HCT116 (cell line): ENCODE measurements at regions not wholly inside any gene's neighbourhood (a gene's known extent, or its start where the extent isn't known, plus 50 kb on each side); places are given as distances from the start of the nearest gene placed in this dataset.

Experiments
- ATAC-seq: fragments of 200-7000 bp; cut with Tn5 transposase; 2 replicates; pipeline ENCODE4 v1.9.1; 2020; ENCODE audit warnings: mild to moderate bottlenecking, moderate library complexity
- BruUV-seq: library from RNA; stranded (reverse); fragments of 400-500 nt; replicated peaks from 2 replicates; lab custom pipeline; 2021; lab: Mats Ljungman, UMichigan
- CTCF ChIA-PET: fragments of 300-600 bp; sonication (Branson Sonifier 250); formaldehyde crosslinking; loops from one replicate; lab custom pipeline; 2021; ENCODE audit warnings: antibody characterized with exemption; lab: Charles Lee
- POLR2A ChIA-PET: fragments of 300-600, 350-600 bp; sonication (Branson Sonifier 250); formaldehyde crosslinking; loops from one replicate; lab custom pipeline; 2021; ENCODE audit warnings: antibody characterized with exemption; lab: Charles Lee
- RAD21 ChIA-PET, 2 experiments: fragments of 300-600 bp; sonication (Branson Sonifier 250); formaldehyde crosslinking; loops; one replicate each; lab custom pipeline; 2023; ENCODE audit warnings: low total read pairs in 2 of 2; ENCODE audit not compliant: uncharacterized antibody in 2 of 2, unreplicated experiment in 2 of 2, low non-redundant PET in 1 of 2; lab: Charles Lee
- DNase-seq: peaks from one replicate; pipeline ENCODE4 v3.0.0-alpha.2; 2010; ENCODE audit warnings: low read depth, low spot score
- H2AFZ ChIP-seq: fragments of 200-600 bp; shearing (Covaris generic), sonication (generic); 2 replicates; pipeline ENCODE4 v1.6.1; 2017; ENCODE audit warnings: low read depth, mixed run types, mixed read lengths, antibody characterized with exemption, low read length; ENCODE audit not compliant: poor library complexity, severe bottlenecking
- H3K27ac ChIP-seq: 2 replicates; pipeline ENCODE4 v1.5.1; 2012; ENCODE audit warnings: low read depth, low read length
- H3K27me3 ChIP-seq: fragments of 200-600 bp; sonication (generic); 2 replicates; pipeline ENCODE4 v1.6.1; 2016; ENCODE audit warnings: mixed run types, low read length, mixed read lengths; ENCODE audit not compliant: insufficient read depth
- H3K36me3 ChIP-seq, 2 experiments: fragments of 200-500 bp in 1 of 2; fragments of 200-600 bp in 1 of 2; sonication (Bioruptor generic) in 1 of 2; sonication (generic) in 1 of 2; 2 replicates each; pipeline versions ENCODE4 v1.5.1 to v1.6.1; 2014 to 2016; ENCODE audit warnings: low read length in 2 of 2, inconsistent platforms in 1 of 2, mixed read lengths in 1 of 2, mixed run types in 1 of 2; ENCODE audit not compliant: insufficient read depth in 2 of 2, control insufficient read depth in 1 of 2
- H3K4me1 ChIP-seq, 2 experiments: fragments of 200-600 bp in 1 of 2; sonication (generic) in 1 of 2; 2 replicates each; pipeline versions ENCODE4 v1.5.1 to v1.6.1; 2012 to 2017; ENCODE audit warnings: low read length in 2 of 2, inconsistent platforms in 1 of 2, mild to moderate bottlenecking in 1 of 2, mixed read lengths in 1 of 2, mixed run types in 1 of 2, moderate library complexity in 1 of 2; ENCODE audit not compliant: insufficient read depth in 2 of 2, control insufficient read depth in 1 of 2
- H3K4me2 ChIP-seq: fragments of 200-600 bp; sonication (generic); 2 replicates; pipeline ENCODE4 v1.6.1; 2017; ENCODE audit warnings: mixed run types, low read length, mixed read lengths
- H3K4me3 ChIP-seq, 2 experiments: fragments of 200-600 bp in 1 of 2; sonication (generic) in 1 of 2; replicated peaks in 1 of 2; 2 replicates each; pipeline ENCODE4 v1.5.1; 2011 to 2016; ENCODE audit warnings: low read length in 2 of 2, control low read depth in 1 of 2, low read depth in 1 of 2, mild to moderate bottlenecking in 1 of 2, mixed read lengths in 1 of 2, mixed run types in 1 of 2
- H3K79me2 ChIP-seq: fragments of 200-600 bp; sonication (generic); 2 replicates; pipeline ENCODE4 v1.6.1; 2017; ENCODE audit warnings: mild to moderate bottlenecking, mixed run types, low read length, moderate library complexity, mixed read lengths; ENCODE audit not compliant: insufficient read depth
- H3K9ac ChIP-seq: fragments of 200-600 bp; sonication (generic); 2 replicates; pipeline ENCODE4 v1.6.1; 2016; ENCODE audit warnings: low read length, mixed read lengths
- H3K9me2 ChIP-seq: fragments of 200-600 bp; sonication (generic), shearing (Covaris generic); 2 replicates; pipeline ENCODE4 v1.6.1; 2017; ENCODE audit warnings: mixed run types, mild to moderate bottlenecking, moderate library complexity; ENCODE audit not compliant: insufficient read depth
- H3K9me3 ChIP-seq, 2 experiments: fragments of 200-500 bp in 1 of 2; fragments of 200-600 bp in 1 of 2; sonication (Bioruptor generic) in 1 of 2; sonication (generic) in 1 of 2; 2 replicates each; pipeline ENCODE4 v1.6.1; 2014 to 2017; ENCODE audit warnings: low read length in 2 of 2, mixed read lengths in 2 of 2, inconsistent platforms in 1 of 2, low read depth in 1 of 2, mild to moderate bottlenecking in 1 of 2, mixed run types in 1 of 2, moderate library complexity in 1 of 2; ENCODE audit not compliant: control insufficient read depth in 1 of 2, insufficient read depth in 1 of 2
- H4K20me1 ChIP-seq: fragments of 200-600 bp; sonication (generic), shearing (Covaris generic); 2 replicates; pipeline ENCODE4 v1.6.1; 2017; ENCODE audit warnings: mixed run types, mild to moderate bottlenecking, moderate library complexity; ENCODE audit not compliant: insufficient read depth
- ATF3 ChIP-seq: IDR thresholded peaks from 2 replicates; pipeline ENCODE4 v1.6.1; 2012
- CEBPB ChIP-seq: IDR thresholded peaks from 2 replicates; pipeline ENCODE4 v1.6.1; 2012; ENCODE audit warnings: low read depth
- CTCF ChIP-seq, 3 experiments: fragments of 200-600 bp in 1 of 3; sonication (generic) in 1 of 3; IDR thresholded peaks in 2 of 3; conservative IDR thresholded peaks in 1 of 3; 2 replicates each; pipeline ENCODE4 v1.5.1; 2012 to 2017; ENCODE audit warnings: low read depth in 2 of 3, low read length in 2 of 3, antibody characterized with exemption in 1 of 3, borderline replicate concordance in 1 of 3, control low read depth in 1 of 3, mild to moderate bottlenecking in 1 of 3, mixed read lengths in 1 of 3, mixed run types in 1 of 3, moderate library complexity in 1 of 3; ENCODE audit not compliant: insufficient read depth in 1 of 3
- ELF1 ChIP-seq: IDR thresholded peaks from 2 replicates; pipeline ENCODE4 v1.6.1; 2012; ENCODE audit warnings: low read depth, borderline replicate concordance
- EZH2 ChIP-seq: fragments of 200-600 bp; sonication (generic); IDR thresholded peaks from 2 replicates; pipeline ENCODE4 v1.6.1; 2017; ENCODE audit warnings: antibody characterized with exemption, mixed run types
- EZH2phosphoT487 ChIP-seq: fragments of 200-600 bp; IDR thresholded peaks from 2 replicates; pipeline ENCODE4 v1.6.1; 2018; ENCODE audit warnings: antibody characterized with exemption, borderline replicate concordance
- POLR2A ChIP-seq: IDR thresholded peaks from 2 replicates; pipeline ENCODE4 v1.7.0; 2011; ENCODE audit warnings: borderline replicate concordance; ENCODE audit not compliant: insufficient read depth, insufficient read length; ENCODE audit errors: extremely low read depth
- POLR2AphosphoS5 ChIP-seq: IDR thresholded peaks from 2 replicates; pipeline ENCODE4 v1.6.1; 2011; ENCODE audit warnings: mild to moderate bottlenecking, low read depth, low read length, moderate library complexity
- REST ChIP-seq: IDR thresholded peaks from 2 replicates; pipeline ENCODE4 v1.6.1; 2012; ENCODE audit warnings: low read depth
- SIN3A ChIP-seq: IDR thresholded peaks from 2 replicates; pipeline ENCODE4 v1.6.1; 2012; ENCODE audit warnings: low read depth
- SRF ChIP-seq: IDR thresholded peaks from 2 replicates; pipeline ENCODE4 v1.6.1; 2012; ENCODE audit warnings: low read depth
- YY1 ChIP-seq: IDR thresholded peaks from 2 replicates; pipeline ENCODE4 v1.6.1; 2011; ENCODE audit warnings: low read length, low read depth, moderate library complexity, mild to moderate bottlenecking; ENCODE audit not compliant: insufficient replicate concordance; ENCODE audit errors: extremely low read depth
- ZBTB33 ChIP-seq: IDR thresholded peaks from 2 replicates; pipeline ENCODE4 v1.6.1; 2011; ENCODE audit warnings: mild to moderate bottlenecking, low read length, moderate library complexity; ENCODE audit not compliant: insufficient replicate concordance; ENCODE audit errors: extremely low read depth
- ZFX ChIP-seq: fragments of 450-650 bp; IDR thresholded peaks from 2 replicates; pipeline ENCODE4 v1.6.1; 2017
- intact Hi-C: fragments of 100-400 bp; cut with micrococcal nuclease; formaldehyde crosslinking; loops from 2 replicates; pipeline ENCODE4 v1.10.0; 2022

GRCh38 chr11:127281534-127281933, 281.0 kb upstream of the KIRREL3 start:
- H3K4me3 ChIP-seq = no peak overlapping the region
- TF ChIP-seq ZBTB33 (no peak), CTCF (IDR thresholded peaks at IDR 0.05 in 2 of 3, conservative IDR thresholded peaks at IDR 0.05 in 1 of 3; ENCODE audit: borderline replicate concordance in 1 of 3, insufficient read depth in 1 of 3, low read depth in 2 of 3, low read length in 2 of 3) (no peak), EZH2phosphoT487 (no peak), ATF3 (no peak), POLR2A (no peak), SIN3A (no peak), ZFX (no peak), EZH2 (no peak), ELF1 (no peak), CEBPB (no peak), SRF (no peak), REST (no peak), YY1 (no peak), POLR2AphosphoS5 (no peak)
- ChIA-PET CTCF (no interaction called here), POLR2A (no interaction called here), RAD21 (no interaction called here)
- H2AFZ ChIP-seq = no peak overlapping the region
- H3K27me3 ChIP-seq = no peaks in the 10 kb centered on the region
- no peaks in the 10 kb centered on the region for H3K36me3 ChIP-seq
- no peaks in the 10 kb centered on the region for H3K79me2 ChIP-seq
- intact Hi-C loops = no loop called here
- no TSS peak for BruUV-seq
- no peaks in the 10 kb centered on the region for H4K20me1 ChIP-seq
- H3K4me1 ChIP-seq = no peaks in the 10 kb centered on the region
- no peak for DNase-seq
- no peak overlapping the region for H3K4me2 ChIP-seq
- no peaks in the 10 kb centered on the region for H3K9me2 ChIP-seq
- no peak for ATAC-seq
- H3K27ac ChIP-seq = no peak overlapping the region
- peaks cover 3 to 4% of the 10 kb centered on the region in 2 experiments; a peak in 2 of 4 replicates for H3K9me3 ChIP-seq
- H3K9ac ChIP-seq = no peak overlapping the region
